Neural crest cell (in vitro differentiated cells): ENCODE measurements at regions not wholly inside any gene's neighbourhood (a gene's known extent, or its start where the extent isn't known, plus 50 kb on each side); places are given as distances from the start of the nearest gene placed in this dataset.

Experiments
- DNase-seq: peaks from one replicate; pipeline ENCODE4 v3.0.0; 2021; ENCODE audit warnings: low read depth, mixed read lengths, low spot score
- H3K27ac Mint-ChIP-seq: one replicate; pipeline ENCODE4 v1.8.0; 2021; ENCODE audit warnings: mild to moderate bottlenecking, mixed read lengths; ENCODE audit not compliant: unreplicated experiment
- H3K27me3 Mint-ChIP-seq: 2 replicates; pipeline ENCODE4 v1.8.0; 2021; ENCODE audit warnings: low read depth, mild to moderate bottlenecking, mixed read lengths
- H3K36me3 Mint-ChIP-seq: 2 replicates; pipeline ENCODE4 v1.8.0; 2021; ENCODE audit warnings: low read depth, mild to moderate bottlenecking, mixed read lengths
- H3K4me1 Mint-ChIP-seq: 2 replicates; pipeline ENCODE4 v1.8.0; 2021; ENCODE audit warnings: mixed read lengths
- H3K4me3 Mint-ChIP-seq: one replicate; pipeline ENCODE4 v1.8.0; 2021; ENCODE audit warnings: mild to moderate bottlenecking, mixed read lengths
- H3K9me3 Mint-ChIP-seq: 2 replicates; pipeline ENCODE4 v1.8.0; 2021; ENCODE audit warnings: mixed read lengths
- CTCF ChIP-seq: fragments of 200-600 bp; sonication (generic); conservative IDR thresholded peaks from 2 replicates; pipeline ENCODE4 v1.5.0; 2021; ENCODE audit warnings: antibody characterized with exemption, mild to moderate bottlenecking

- H3K9me3 Mint-ChIP-seq = peaks cover 3% of the 10 kb centered on the region
- TF ChIP-seq CTCF = no peak
- H3K36me3 Mint-ChIP-seq = no peaks in the 10 kb centered on the region
- no peak overlapping the region for H3K27ac Mint-ChIP-seq
- H3K27me3 Mint-ChIP-seq = no peaks in the 10 kb centered on the region
- H3K4me1 Mint-ChIP-seq = peaks cover 23% of the 10 kb centered on the region
- H3K4me3 Mint-ChIP-seq = no peak overlapping the region
- DNase-seq = no peak
These were observed 128.0 kb upstream of the FAM83B start for GRCh38 chr6:54718541-54719023.

- peaks cover 23% of the 10 kb centered on the region for H3K4me1 Mint-ChIP-seq
- H3K27me3 Mint-ChIP-seq = no peaks in the 10 kb centered on the region
- H3K4me3 Mint-ChIP-seq = no peak overlapping the region
- no peaks in the 10 kb centered on the region for H3K36me3 Mint-ChIP-seq
- peaks cover 3% of the 10 kb centered on the region for H3K9me3 Mint-ChIP-seq
- no peak for DNase-seq
- no peak overlapping the region for H3K27ac Mint-ChIP-seq
- TF ChIP-seq CTCF = no peak
These were observed 127.4 kb upstream of the FAM83B start for GRCh38 chr6:54719131-54719530.

- peaks cover 23% of the 10 kb centered on the region for H3K4me1 Mint-ChIP-seq
- H3K4me3 Mint-ChIP-seq = no peak overlapping the region
- no peaks in the 10 kb centered on the region for H3K27me3 Mint-ChIP-seq
- no peak for DNase-seq
- TF ChIP-seq CTCF = no peak
- H3K27ac Mint-ChIP-seq = no peak overlapping the region
- no peaks in the 10 kb centered on the region for H3K36me3 Mint-ChIP-seq
- H3K9me3 Mint-ChIP-seq = peaks cover 3% of the 10 kb centered on the region
These were observed 126.9 kb upstream of the FAM83B start for GRCh38 chr6:54719633-54720032.

GRCh38 chr6:54722328-54722727 lies 124.2 kb upstream of the FAM83B start:
- H3K4me1 Mint-ChIP-seq = peaks cover 23% of the 10 kb centered on the region
- TF ChIP-seq CTCF = no peak
- H3K4me3 Mint-ChIP-seq = no peak overlapping the region

GRCh38 chr6:54729716-54730115 lies 116.9 kb upstream of the FAM83B start:
- DNase-seq = no peak
- Mint-ChIP-seq H3K9me3 (peaks cover 7% of the 10 kb centered on the region), H3K27ac (no peak overlapping the region), H3K27me3 (no peaks in the 10 kb centered on the region), H3K4me3 (no peak overlapping the region), H3K36me3 (peaks cover 3% of the 10 kb centered on the region), H3K4me1 (no peaks in the 10 kb centered on the region)
- no peak for TF ChIP-seq CTCF

More at GRCh38 chr6:54722328-54722727, 124.2 kb upstream of the FAM83B start:
- no peak for DNase-seq
- no peak overlapping the region for H3K27ac Mint-ChIP-seq
- H3K27me3 Mint-ChIP-seq = no peaks in the 10 kb centered on the region
- H3K36me3 Mint-ChIP-seq = no peaks in the 10 kb centered on the region
- H3K9me3 Mint-ChIP-seq = peaks cover 3% of the 10 kb centered on the region
